Limb (tissue), 2 donors: ENCODE measurements at regions not wholly inside any gene's neighbourhood (a gene's known extent, or its start where the extent isn't known, plus 50 kb on each side); places are given as distances from the start of the nearest gene placed in this dataset.

Source experiments
- DNase-seq, 2 donors: peaks; one replicate each; pipeline ENCODE4 v3.0.0-alpha.2; 2016; ENCODE audit errors: extremely low spot score in 2 of 2

GRCh38 chr3:106168962-106169750, 300.3 kb upstream of the CBLB start:
- no peak for DNase-seq

GRCh38 chr3:106170636-106171035, 301.8 kb upstream of the CBLB start:
- no peak for DNase-seq

- no peak for DNase-seq
These were observed 303.3 kb upstream of the CBLB start for GRCh38 chr3:106172101-106172500.

- no peak for DNase-seq
These were observed 304.0 kb upstream of the CBLB start for GRCh38 chr3:106172780-106173179.

GRCh38 chr3:106175276-106175675, 306.5 kb upstream of the CBLB start:
- no peak for DNase-seq

- DNase-seq, result no peak
These were observed 307.9 kb upstream of the CBLB start for GRCh38 chr3:106176734-106177133.

GRCh38 chr3:106182950-106183511, 314.2 kb upstream of the CBLB start:
- no peak for DNase-seq

GRCh38 chr3:106183762-106184391, 315.1 kb upstream of the CBLB start:
- no peak for DNase-seq

- no peak for DNase-seq
These were observed 316.0 kb upstream of the CBLB start for GRCh38 chr3:106184540-106185457.

GRCh38 chr3:106185949-106186348, 317.1 kb upstream of the CBLB start:
- DNase-seq, result no peak

- DNase-seq, result no peak
These were observed 321.5 kb upstream of the CBLB start for GRCh38 chr3:106190296-106190695.

- no peak for DNase-seq
These were observed 322.4 kb upstream of the CBLB start for GRCh38 chr3:106191211-106191610.

- DNase-seq, result no peak
These were observed 323.1 kb upstream of the CBLB start for GRCh38 chr3:106191913-106192312.

- DNase-seq, result no peak
These were observed 325.1 kb upstream of the CBLB start for GRCh38 chr3:106193876-106194275.

GRCh38 chr3:106194726-106195125, 325.9 kb upstream of the CBLB start:
- no peak for DNase-seq

GRCh38 chr3:106197532-106198194, 328.9 kb upstream of the CBLB start:
- DNase-seq, result no peak

- DNase-seq, result no peak
These were observed 335.5 kb upstream of the CBLB start for GRCh38 chr3:106204160-106204868.

GRCh38 chr3:106206146-106206545, 337.3 kb upstream of the CBLB start:
- peak in 1 of 2 donors; percentile 86 for DNase-seq

GRCh38 chr3:106206613-106207012, 337.8 kb upstream of the CBLB start:
- peak in 1 of 2 donors; percentile 48 for DNase-seq

GRCh38 chr3:106208251-106208650, 339.4 kb upstream of the CBLB start:
- no peak for DNase-seq

- DNase-seq, result no peak
These were observed 340.2 kb upstream of the CBLB start for GRCh38 chr3:106208967-106209366.
